ENCODE measurements at regions not wholly inside any gene's neighbourhood (a gene's known extent, or its start where the extent isn't known, plus 50 kb on each side); places are given as distances from the start of the nearest gene placed in this dataset.

DNA sequence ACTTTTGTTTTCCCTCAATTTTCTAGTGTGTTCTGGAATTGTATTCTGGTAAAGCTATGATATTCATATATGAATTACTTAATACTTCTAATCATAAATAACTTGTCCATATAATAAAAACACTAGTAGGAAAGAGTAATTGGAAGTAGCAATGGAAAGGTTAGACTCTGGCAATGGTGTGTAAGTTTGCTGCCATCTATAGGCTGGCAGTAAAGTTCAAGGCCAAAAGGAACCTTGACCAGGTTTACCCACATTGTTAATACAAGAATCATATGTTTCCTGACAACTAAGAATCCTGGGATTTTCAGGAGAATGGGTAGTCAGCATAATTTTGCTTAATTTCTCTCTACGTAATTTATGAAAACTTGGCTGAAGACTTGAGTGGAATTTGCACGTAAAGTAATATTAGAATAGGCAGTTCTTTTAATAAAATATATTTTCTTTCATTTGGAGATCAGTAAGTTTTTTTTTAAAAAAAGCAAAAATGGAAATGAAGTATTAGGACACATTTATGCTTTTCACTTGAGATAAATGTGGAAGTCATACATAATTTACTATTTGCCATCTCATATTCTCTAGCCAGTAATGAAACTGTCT, 926.7 kb downstream of the GALC start:
- TF ChIP-seq, protein P1, sequence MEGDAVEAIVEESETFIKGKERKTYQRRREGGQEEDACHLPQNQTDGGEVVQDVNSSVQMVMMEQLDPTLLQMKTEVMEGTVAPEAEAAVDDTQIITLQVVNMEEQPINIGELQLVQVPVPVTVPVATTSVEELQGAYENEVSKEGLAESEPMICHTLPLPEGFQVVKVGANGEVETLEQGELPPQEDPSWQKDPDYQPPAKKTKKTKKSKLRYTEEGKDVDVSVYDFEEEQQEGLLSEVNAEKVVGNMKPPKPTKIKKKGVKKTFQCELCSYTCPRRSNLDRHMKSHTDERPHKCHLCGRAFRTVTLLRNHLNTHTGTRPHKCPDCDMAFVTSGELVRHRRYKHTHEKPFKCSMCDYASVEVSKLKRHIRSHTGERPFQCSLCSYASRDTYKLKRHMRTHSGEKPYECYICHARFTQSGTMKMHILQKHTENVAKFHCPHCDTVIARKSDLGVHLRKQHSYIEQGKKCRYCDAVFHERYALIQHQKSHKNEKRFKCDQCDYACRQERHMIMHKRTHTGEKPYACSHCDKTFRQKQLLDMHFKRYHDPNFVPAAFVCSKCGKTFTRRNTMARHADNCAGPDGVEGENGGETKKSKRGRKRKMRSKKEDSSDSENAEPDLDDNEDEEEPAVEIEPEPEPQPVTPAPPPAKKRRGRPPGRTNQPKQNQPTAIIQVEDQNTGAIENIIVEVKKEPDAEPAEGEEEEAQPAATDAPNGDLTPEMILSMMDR (IDR thresholded peaks at IDR 0.05) = no peak
- TF ChIP-seq POLR2A (IDR thresholded peaks at IDR 0.05) = no peak
